GM12801 (cell line): ENCODE measurements at regions not wholly inside any gene's neighbourhood (a gene's known extent, or its start where the extent isn't known, plus 50 kb on each side); places are given as distances from the start of the nearest gene placed in this dataset.

ENCODE experiments used
- CTCF ChIP-seq: IDR thresholded peaks from one replicate; pipeline ENCODE4 v1.5.1; 2011; ENCODE audit warnings: control low read depth; ENCODE audit not compliant: insufficient read length; ENCODE audit errors: extremely low read depth

GRCh38 chr15:35944945-35945585 is 399.1 kb upstream of the DPH6 start:
- no peak for TF ChIP-seq CTCF

- no peak for TF ChIP-seq CTCF
These were observed 407.5 kb upstream of the DPH6 start for GRCh38 chr15:35953424-35953823.

GRCh38 chr15:35956056-35956455 is 410.1 kb upstream of the DPH6 start:
- no peak for TF ChIP-seq CTCF

- TF ChIP-seq CTCF, result no peak
These were observed 412.1 kb upstream of the DPH6 start for GRCh38 chr15:35958021-35958420.

- TF ChIP-seq CTCF, result no peak
These were observed 413.0 kb upstream of the DPH6 start for GRCh38 chr15:35958975-35959374.

GRCh38 chr15:35963326-35963725 is 417.4 kb upstream of the DPH6 start:
- no peak for TF ChIP-seq CTCF

- no peak for TF ChIP-seq CTCF
These were observed 420.8 kb upstream of the DPH6 start for GRCh38 chr15:35966781-35967180.

GRCh38 chr15:35973029-35973428 is 427.1 kb upstream of the DPH6 start:
- TF ChIP-seq CTCF, result no peak
